HCT116 (cell line): ENCODE measurements at regions not wholly inside any gene's neighbourhood (a gene's known extent, or its start where the extent isn't known, plus 50 kb on each side); places are given as distances from the start of the nearest gene placed in this dataset.

Experiments used
- ATAC-seq: fragments of 200-7000 bp; cut with Tn5 transposase; 2 replicates; pipeline ENCODE4 v1.9.1; 2020; ENCODE audit warnings: mild to moderate bottlenecking, moderate library complexity
- BruUV-seq: library from RNA; stranded (reverse); fragments of 400-500 nt; replicated peaks from 2 replicates; lab custom pipeline; 2021; lab: Mats Ljungman, UMichigan
- CTCF ChIA-PET: fragments of 300-600 bp; sonication (Branson Sonifier 250); formaldehyde crosslinking; loops from one replicate; lab custom pipeline; 2021; ENCODE audit warnings: antibody characterized with exemption; lab: Charles Lee
- POLR2A ChIA-PET: fragments of 300-600, 350-600 bp; sonication (Branson Sonifier 250); formaldehyde crosslinking; loops from one replicate; lab custom pipeline; 2021; ENCODE audit warnings: antibody characterized with exemption; lab: Charles Lee
- RAD21 ChIA-PET, 2 experiments: fragments of 300-600 bp; sonication (Branson Sonifier 250); formaldehyde crosslinking; loops; one replicate each; lab custom pipeline; 2023; ENCODE audit warnings: low total read pairs in 2 of 2; ENCODE audit not compliant: uncharacterized antibody in 2 of 2, unreplicated experiment in 2 of 2, low non-redundant PET in 1 of 2; lab: Charles Lee
- DNase-seq: peaks from one replicate; pipeline ENCODE4 v3.0.0-alpha.2; 2010; ENCODE audit warnings: low read depth, low spot score
- H2AFZ ChIP-seq: fragments of 200-600 bp; shearing (Covaris generic), sonication (generic); 2 replicates; pipeline ENCODE4 v1.6.1; 2017; ENCODE audit warnings: low read depth, mixed run types, mixed read lengths, antibody characterized with exemption, low read length; ENCODE audit not compliant: poor library complexity, severe bottlenecking
- H3K27ac ChIP-seq: 2 replicates; pipeline ENCODE4 v1.5.1; 2012; ENCODE audit warnings: low read depth, low read length
- H3K27me3 ChIP-seq: fragments of 200-600 bp; sonication (generic); 2 replicates; pipeline ENCODE4 v1.6.1; 2016; ENCODE audit warnings: mixed run types, low read length, mixed read lengths; ENCODE audit not compliant: insufficient read depth
- H3K36me3 ChIP-seq, 2 experiments: fragments of 200-500 bp in 1 of 2; fragments of 200-600 bp in 1 of 2; sonication (Bioruptor generic) in 1 of 2; sonication (generic) in 1 of 2; 2 replicates each; pipeline versions ENCODE4 v1.5.1 to v1.6.1; 2014 to 2016; ENCODE audit warnings: low read length in 2 of 2, inconsistent platforms in 1 of 2, mixed read lengths in 1 of 2, mixed run types in 1 of 2; ENCODE audit not compliant: insufficient read depth in 2 of 2, control insufficient read depth in 1 of 2
- H3K4me1 ChIP-seq, 2 experiments: fragments of 200-600 bp in 1 of 2; sonication (generic) in 1 of 2; 2 replicates each; pipeline versions ENCODE4 v1.5.1 to v1.6.1; 2012 to 2017; ENCODE audit warnings: low read length in 2 of 2, inconsistent platforms in 1 of 2, mild to moderate bottlenecking in 1 of 2, mixed read lengths in 1 of 2, mixed run types in 1 of 2, moderate library complexity in 1 of 2; ENCODE audit not compliant: insufficient read depth in 2 of 2, control insufficient read depth in 1 of 2
- H3K4me2 ChIP-seq: fragments of 200-600 bp; sonication (generic); 2 replicates; pipeline ENCODE4 v1.6.1; 2017; ENCODE audit warnings: mixed run types, low read length, mixed read lengths
- H3K4me3 ChIP-seq, 2 experiments: fragments of 200-600 bp in 1 of 2; sonication (generic) in 1 of 2; replicated peaks in 1 of 2; 2 replicates each; pipeline ENCODE4 v1.5.1; 2011 to 2016; ENCODE audit warnings: low read length in 2 of 2, control low read depth in 1 of 2, low read depth in 1 of 2, mild to moderate bottlenecking in 1 of 2, mixed read lengths in 1 of 2, mixed run types in 1 of 2
- H3K79me2 ChIP-seq: fragments of 200-600 bp; sonication (generic); 2 replicates; pipeline ENCODE4 v1.6.1; 2017; ENCODE audit warnings: mild to moderate bottlenecking, mixed run types, low read length, moderate library complexity, mixed read lengths; ENCODE audit not compliant: insufficient read depth
- H3K9ac ChIP-seq: fragments of 200-600 bp; sonication (generic); 2 replicates; pipeline ENCODE4 v1.6.1; 2016; ENCODE audit warnings: low read length, mixed read lengths
- H3K9me2 ChIP-seq: fragments of 200-600 bp; sonication (generic), shearing (Covaris generic); 2 replicates; pipeline ENCODE4 v1.6.1; 2017; ENCODE audit warnings: mixed run types, mild to moderate bottlenecking, moderate library complexity; ENCODE audit not compliant: insufficient read depth
- H3K9me3 ChIP-seq, 2 experiments: fragments of 200-500 bp in 1 of 2; fragments of 200-600 bp in 1 of 2; sonication (Bioruptor generic) in 1 of 2; sonication (generic) in 1 of 2; 2 replicates each; pipeline ENCODE4 v1.6.1; 2014 to 2017; ENCODE audit warnings: low read length in 2 of 2, mixed read lengths in 2 of 2, inconsistent platforms in 1 of 2, low read depth in 1 of 2, mild to moderate bottlenecking in 1 of 2, mixed run types in 1 of 2, moderate library complexity in 1 of 2; ENCODE audit not compliant: control insufficient read depth in 1 of 2, insufficient read depth in 1 of 2
- H4K20me1 ChIP-seq: fragments of 200-600 bp; sonication (generic), shearing (Covaris generic); 2 replicates; pipeline ENCODE4 v1.6.1; 2017; ENCODE audit warnings: mixed run types, mild to moderate bottlenecking, moderate library complexity; ENCODE audit not compliant: insufficient read depth
- CBX3 ChIP-seq: IDR thresholded peaks from 2 replicates; pipeline ENCODE4 v1.6.1; 2012; ENCODE audit warnings: low read depth
- CEBPB ChIP-seq: IDR thresholded peaks from 2 replicates; pipeline ENCODE4 v1.6.1; 2012; ENCODE audit warnings: low read depth
- EZH2phosphoT487 ChIP-seq: fragments of 200-600 bp; IDR thresholded peaks from 2 replicates; pipeline ENCODE4 v1.6.1; 2018; ENCODE audit warnings: antibody characterized with exemption, borderline replicate concordance
- JUND ChIP-seq: IDR thresholded peaks from 2 replicates; pipeline ENCODE4 v1.6.1; 2012
- POLR2A ChIP-seq: IDR thresholded peaks from 2 replicates; pipeline ENCODE4 v1.7.0; 2011; ENCODE audit warnings: borderline replicate concordance; ENCODE audit not compliant: insufficient read depth, insufficient read length; ENCODE audit errors: extremely low read depth
- POLR2AphosphoS5 ChIP-seq: IDR thresholded peaks from 2 replicates; pipeline ENCODE4 v1.6.1; 2011; ENCODE audit warnings: mild to moderate bottlenecking, low read depth, low read length, moderate library complexity
- SIN3A ChIP-seq: IDR thresholded peaks from 2 replicates; pipeline ENCODE4 v1.6.1; 2012; ENCODE audit warnings: low read depth
- ZFX ChIP-seq: fragments of 450-650 bp; IDR thresholded peaks from 2 replicates; pipeline ENCODE4 v1.6.1; 2017
- intact Hi-C: fragments of 100-400 bp; cut with micrococcal nuclease; formaldehyde crosslinking; loops from 2 replicates; pipeline ENCODE4 v1.10.0; 2022
- TF ChIP-seq, protein P1 (sequence below): IDR thresholded peaks from 2 replicates; pipeline ENCODE4 v1.6.1; 2012; ENCODE audit warnings: low read depth

GRCh38 chr2:15706986-15707632 is 115.4 kb downstream of the DDX1 start:
- no peaks in the 10 kb centered on the region for H3K27me3 ChIP-seq
- H3K9me2 ChIP-seq, result no peaks in the 10 kb centered on the region
- H3K36me3 ChIP-seq, result no peaks in the 10 kb centered on the region
- POLR2A ChIA-PET, result no interaction called here
- H3K4me3 ChIP-seq, result no peak overlapping the region
- no peak overlapping the region for H3K27ac ChIP-seq
- DNase-seq (no peak), ATAC-seq (no peak)
- H3K9ac ChIP-seq, result no peak overlapping the region
- RAD21 ChIA-PET, result no interaction called here
- no peak overlapping the region for H3K4me2 ChIP-seq
- intact Hi-C loops, result no loop called here
- H2AFZ ChIP-seq, result no peak overlapping the region
- TF ChIP-seq EZH2phosphoT487 (no peak), CBX3 (no peak), SIN3A (no peak), POLR2A (no peak), CEBPB (no peak), JUND (no peak), POLR2AphosphoS5 (no peak), ZFX (no peak)
- TF ChIP-seq, protein P1, sequence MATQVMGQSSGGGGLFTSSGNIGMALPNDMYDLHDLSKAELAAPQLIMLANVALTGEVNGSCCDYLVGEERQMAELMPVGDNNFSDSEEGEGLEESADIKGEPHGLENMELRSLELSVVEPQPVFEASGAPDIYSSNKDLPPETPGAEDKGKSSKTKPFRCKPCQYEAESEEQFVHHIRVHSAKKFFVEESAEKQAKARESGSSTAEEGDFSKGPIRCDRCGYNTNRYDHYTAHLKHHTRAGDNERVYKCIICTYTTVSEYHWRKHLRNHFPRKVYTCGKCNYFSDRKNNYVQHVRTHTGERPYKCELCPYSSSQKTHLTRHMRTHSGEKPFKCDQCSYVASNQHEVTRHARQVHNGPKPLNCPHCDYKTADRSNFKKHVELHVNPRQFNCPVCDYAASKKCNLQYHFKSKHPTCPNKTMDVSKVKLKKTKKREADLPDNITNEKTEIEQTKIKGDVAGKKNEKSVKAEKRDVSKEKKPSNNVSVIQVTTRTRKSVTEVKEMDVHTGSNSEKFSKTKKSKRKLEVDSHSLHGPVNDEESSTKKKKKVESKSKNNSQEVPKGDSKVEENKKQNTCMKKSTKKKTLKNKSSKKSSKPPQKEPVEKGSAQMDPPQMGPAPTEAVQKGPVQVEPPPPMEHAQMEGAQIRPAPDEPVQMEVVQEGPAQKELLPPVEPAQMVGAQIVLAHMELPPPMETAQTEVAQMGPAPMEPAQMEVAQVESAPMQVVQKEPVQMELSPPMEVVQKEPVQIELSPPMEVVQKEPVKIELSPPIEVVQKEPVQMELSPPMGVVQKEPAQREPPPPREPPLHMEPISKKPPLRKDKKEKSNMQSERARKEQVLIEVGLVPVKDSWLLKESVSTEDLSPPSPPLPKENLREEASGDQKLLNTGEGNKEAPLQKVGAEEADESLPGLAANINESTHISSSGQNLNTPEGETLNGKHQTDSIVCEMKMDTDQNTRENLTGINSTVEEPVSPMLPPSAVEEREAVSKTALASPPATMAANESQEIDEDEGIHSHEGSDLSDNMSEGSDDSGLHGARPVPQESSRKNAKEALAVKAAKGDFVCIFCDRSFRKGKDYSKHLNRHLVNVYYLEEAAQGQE, result no peak
- H4K20me1 ChIP-seq, result no peaks in the 10 kb centered on the region
- H3K4me1 ChIP-seq, result peaks cover 0 to 8% of the 10 kb centered on the region in 2 experiments; a peak in 1 of 4 replicates
- BruUV-seq, result no TSS peak
- CTCF ChIA-PET, result no interaction called here
- no peaks in the 10 kb centered on the region for H3K9me3 ChIP-seq
- H3K79me2 ChIP-seq, result no peaks in the 10 kb centered on the region
